ENCODE measurements at regions not wholly inside any gene's neighbourhood (a gene's known extent, or its start where the extent isn't known, plus 50 kb on each side); places are given as distances from the start of the nearest gene placed in this dataset.

DNA sequence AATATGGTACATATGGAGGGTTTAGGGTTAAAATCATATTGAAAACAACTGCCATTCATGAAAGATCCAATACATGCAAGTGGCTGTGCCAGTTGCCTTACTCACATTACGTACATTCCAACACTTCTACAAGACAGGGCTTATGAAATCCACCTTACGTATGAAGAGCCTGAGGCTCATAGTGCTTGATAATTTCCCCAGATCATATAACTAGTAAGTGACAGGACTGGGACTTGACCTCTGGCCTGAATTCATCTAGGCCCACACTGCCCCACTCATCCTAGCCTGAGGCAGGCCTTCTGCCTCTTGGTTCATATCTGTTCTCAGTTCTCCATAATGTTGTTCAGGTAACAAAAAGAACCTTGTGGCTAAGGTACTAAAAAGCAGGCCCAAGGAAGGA lies 226.3 kb downstream of the FGF13 start:
- no peak overlapping the region for H3K18ac ChIP-seq (ENCODE audit: extremely low read depth, low read length)
- no peak overlapping the region for H2AFZ ChIP-seq (ENCODE audit: low read length)
- H2BK20ac ChIP-seq (ENCODE audit: low read length): no peak overlapping the region
- no peak overlapping the region for H3K9ac ChIP-seq (replicated peaks in 1 of 4; ENCODE audit: extremely low read depth in 1 of 4, low read depth in 3 of 4, low read length in 3 of 4)
- no peak overlapping the region for H3K4me3 ChIP-seq (ENCODE audit: extremely low read depth in 1 of 4, insufficient read depth in 2 of 4, low read depth in 3 of 4, low read length in 4 of 4)
- no peaks in the 10 kb centered on the region for H3K27me3 ChIP-seq (replicated peaks in 1 of 4; ENCODE audit: control insufficient read depth in 3 of 4, extremely low read depth in 1 of 4, insufficient read depth in 3 of 4, low read length in 3 of 4)
- POLR2A ChIA-PET (ENCODE audit: partially characterized antibody): no interaction called here
- no peak overlapping the region for H4K8ac ChIP-seq (ENCODE audit: extremely low read depth, insufficient read depth, low read length)
- H3K4me2 ChIP-seq (ENCODE audit: insufficient read depth in 1 of 2, low read depth in 2 of 2, low read length in 2 of 2): no peak overlapping the region
- H3K4ac ChIP-seq (replicated peaks; ENCODE audit: insufficient read length, low read depth, low read length): no peak overlapping the region
- no peaks in the 10 kb centered on the region for H3K79me2 ChIP-seq (ENCODE audit: control insufficient read depth in 1 of 2, insufficient read depth in 2 of 2, low read length in 2 of 2)
- DNase-seq (ENCODE audit: low read depth in 1 of 2, low spot score in 2 of 2): no peak
- H3K27ac ChIP-seq (ENCODE audit: low read depth, low read length): no peak overlapping the region; the same call in 1 of the 2 replicates
- WGBS, 2 experiments (ENCODE audit: extremely low coverage in 1 of 2, insufficient coverage in 1 of 2, insufficient read length in 1 of 2, insufficient replicate concordance in 2 of 2, low coverage in 1 of 2, low lambda C conversion rate in 2 of 2, missing lambda C conversion rate in 1 of 2): 92% methylated on average over 2 of the region's 2 CpGs; no CpG with 5 or more reads in 1 of the 2 experiments
- no peaks in the 10 kb centered on the region for H3K79me1 ChIP-seq (ENCODE audit: low read depth, low read length)
- H2BK12ac ChIP-seq (ENCODE audit: low read depth, low read length): no peak overlapping the region
- no peaks in the 10 kb centered on the region for H4K20me1 ChIP-seq (replicated peaks in 1 of 2; ENCODE audit: control insufficient read depth in 1 of 2, insufficient read depth in 2 of 2, low read length in 2 of 2)
- no peak overlapping the region; the same call in 1 of the 2 replicates for H2AK5ac ChIP-seq (ENCODE audit: low read depth, low read length)
- no peak overlapping the region for H4K91ac ChIP-seq (replicated peaks; ENCODE audit: insufficient read length, low read length)
- FAIRE-seq: no peak
- no peaks in the 10 kb centered on the region for H3K23me2 ChIP-seq (ENCODE audit: low read depth, low read length)
- peaks cover 0 to 7% (median 2%) of the 10 kb centered on the region in 4 experiments; a peak in 2 of 7 replicates for H3K4me1 ChIP-seq (replicated peaks in 1 of 4; ENCODE audit: control insufficient read depth in 3 of 4, insufficient read depth in 4 of 4, low read length in 3 of 4)
- no peaks in the 10 kb centered on the region for H3K36me3 ChIP-seq (ENCODE audit: control insufficient read depth in 2 of 4, insufficient read depth in 4 of 4, low read length in 3 of 4)
- CTCF ChIA-PET (ENCODE audit: partially characterized antibody): no interaction called here
- peak overlapping the region; percentile 69 for H2BK120ac ChIP-seq (replicated peaks; ENCODE audit: low read depth, low read length)
- H4K5ac ChIP-seq (ENCODE audit: insufficient read length, low read depth, low read length): no peak overlapping the region
- H3K9me3 ChIP-seq (ENCODE audit: insufficient read depth in 2 of 2, low read depth in 1 of 2, low read length in 1 of 2): no peaks in the 10 kb centered on the region
- no peak overlapping the region for H3K23ac ChIP-seq (ENCODE audit: insufficient read length)
- H3K56ac ChIP-seq (replicated peaks; ENCODE audit: insufficient read length, low read depth, low read length): no peak overlapping the region
- H3K14ac ChIP-seq (ENCODE audit: insufficient read length): no peak overlapping the region
- peak overlapping the region; percentile 73; the same call in 1 of the 2 replicates for H2BK5ac ChIP-seq (ENCODE audit: low read depth, low read length)
- no peak overlapping the region for H2BK15ac ChIP-seq (ENCODE audit: low read length)
- TF ChIP-seq FOSL1 (IDR thresholded peaks at IDR 0.05; ENCODE audit: insufficient read depth, low read depth, low read length) (no peak), SP1 (IDR thresholded peaks at IDR 0.05; ENCODE audit: low read depth, low read length) (no peak), POLR2A (IDR thresholded peaks at IDR 0.05; ENCODE audit: control extremely low read depth in 1 of 2, low read depth in 2 of 2, low read length in 2 of 2) (no peak), MAFK (IDR thresholded peaks at IDR 0.05; ENCODE audit: low read depth, low read length) (no peak), SP2 (IDR thresholded peaks at IDR 0.05; ENCODE audit: low read length) (no peak), BCL11A (IDR thresholded peaks at IDR 0.05; ENCODE audit: low read depth in 2 of 2, low read length in 2 of 2) (no peak), CEBPB (IDR thresholded peaks at IDR 0.05; ENCODE audit: low read depth, low read length) (no peak), CHD1 (IDR thresholded peaks at IDR 0.05; ENCODE audit: low read depth, low read length) (no peak), ASH2L (IDR thresholded peaks at IDR 0.05; ENCODE audit: low read length) (no peak), RBBP5 (IDR thresholded peaks at IDR 0.05; ENCODE audit: borderline replicate concordance, low read depth, low read length) (no peak), POU5F1 (IDR thresholded peaks at IDR 0.05; ENCODE audit: low read depth, low read length) (no peak), GABPA (IDR thresholded peaks at IDR 0.05; ENCODE audit: borderline replicate concordance, insufficient read depth, low read length) (no peak), SIRT6 (IDR thresholded peaks at IDR 0.05; ENCODE audit: low read length) (no peak)
- TF ChIP-seq, protein P1, sequence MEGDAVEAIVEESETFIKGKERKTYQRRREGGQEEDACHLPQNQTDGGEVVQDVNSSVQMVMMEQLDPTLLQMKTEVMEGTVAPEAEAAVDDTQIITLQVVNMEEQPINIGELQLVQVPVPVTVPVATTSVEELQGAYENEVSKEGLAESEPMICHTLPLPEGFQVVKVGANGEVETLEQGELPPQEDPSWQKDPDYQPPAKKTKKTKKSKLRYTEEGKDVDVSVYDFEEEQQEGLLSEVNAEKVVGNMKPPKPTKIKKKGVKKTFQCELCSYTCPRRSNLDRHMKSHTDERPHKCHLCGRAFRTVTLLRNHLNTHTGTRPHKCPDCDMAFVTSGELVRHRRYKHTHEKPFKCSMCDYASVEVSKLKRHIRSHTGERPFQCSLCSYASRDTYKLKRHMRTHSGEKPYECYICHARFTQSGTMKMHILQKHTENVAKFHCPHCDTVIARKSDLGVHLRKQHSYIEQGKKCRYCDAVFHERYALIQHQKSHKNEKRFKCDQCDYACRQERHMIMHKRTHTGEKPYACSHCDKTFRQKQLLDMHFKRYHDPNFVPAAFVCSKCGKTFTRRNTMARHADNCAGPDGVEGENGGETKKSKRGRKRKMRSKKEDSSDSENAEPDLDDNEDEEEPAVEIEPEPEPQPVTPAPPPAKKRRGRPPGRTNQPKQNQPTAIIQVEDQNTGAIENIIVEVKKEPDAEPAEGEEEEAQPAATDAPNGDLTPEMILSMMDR (IDR thresholded peaks at IDR 0.05; ENCODE audit: control extremely low read depth in 1 of 3, insufficient read depth in 1 of 3, low read depth in 1 of 3, low read length in 3 of 3): no peak

Data from H1 (cell line).